SK-N-SH (cell line): ENCODE measurements at regions not wholly inside any gene's neighbourhood (a gene's known extent, or its start where the extent isn't known, plus 50 kb on each side); places are given as distances from the start of the nearest gene placed in this dataset.
A peak's percentile ranks its signal among the peaks of the same experiment; 100 is the strongest.

Experiments used
- CTCF ChIA-PET: fragments of 300-600, 350-600 bp; formaldehyde crosslinking; extraction: SDS; loops from one replicate; lab custom pipeline; 2021; lab: Yijun Ruan, JAX
- POLR2A ChIA-PET: fragments of 350-600 bp; sonication (Branson Sonifier 250); formaldehyde crosslinking; extraction: SDS; loops from one replicate; lab custom pipeline; 2020; ENCODE audit warnings: antibody characterized with exemption, inconsistent platforms; lab: Yijun Ruan, JAX
- DNase-seq: peaks from one replicate; pipeline ENCODE4 v3.0.0; 2012
- H2AFZ ChIP-seq: fragments of 200-600 bp; sonication (generic); 2 replicates; pipeline ENCODE4 v1.8.1; 2016; ENCODE audit warnings: antibody characterized with exemption, mild to moderate bottlenecking, low read depth
- H3F3A ChIP-seq: fragments of 200-600 bp; sonication (generic); replicated peaks from 2 replicates; pipeline ENCODE3; 2016; ENCODE audit warnings: antibody characterized with exemption, mild to moderate bottlenecking; ENCODE audit not compliant: insufficient read depth
- H3K27ac ChIP-seq, 2 experiments: fragments of 200-500 bp in 1 of 2; fragments of 200-600 bp in 1 of 2; sonication (Bioruptor generic) in 1 of 2; sonication (generic), shearing (Covaris generic) in 1 of 2; 2 replicates each; pipeline versions ENCODE4 v1.5.1 to v1.6.1; 2014 to 2016; ENCODE audit warnings: low read depth in 2 of 2, inconsistent platforms in 1 of 2, low read length in 1 of 2, mild to moderate bottlenecking in 1 of 2, mixed read lengths in 1 of 2
- H3K27me3 ChIP-seq: fragments of 200-600 bp; sonication (generic), shearing (Covaris generic); 2 replicates; pipeline ENCODE4 v1.6.1; 2016; ENCODE audit warnings: mixed run types; ENCODE audit not compliant: insufficient read depth
- H3K36me3 ChIP-seq, 2 experiments: fragments of 200-500 bp in 1 of 2; fragments of 200-600 bp in 1 of 2; sonication (Bioruptor generic) in 1 of 2; sonication (generic) in 1 of 2; replicated peaks in 1 of 2; 2 replicates each; pipeline versions ENCODE3 to v1.5.1; 2014 to 2016; ENCODE audit warnings: low read length in 1 of 2, mild to moderate bottlenecking in 1 of 2; ENCODE audit not compliant: insufficient read depth in 2 of 2, control insufficient read depth in 1 of 2
- H3K4me1 ChIP-seq, 2 experiments: fragments of 200-500 bp in 1 of 2; fragments of 200-600 bp in 1 of 2; sonication (Bioruptor generic) in 1 of 2; sonication (generic), shearing (Covaris generic) in 1 of 2; 2 replicates each; pipeline versions ENCODE4 v1.5.1 to v1.6.1; 2014 to 2016; ENCODE audit warnings: low read depth in 1 of 2, low read length in 1 of 2, mixed run types in 1 of 2; ENCODE audit not compliant: insufficient read depth in 2 of 2, control insufficient read depth in 1 of 2
- H3K4me2 ChIP-seq: fragments of 200-600 bp; sonication (generic), shearing (Covaris generic); 2 replicates; pipeline ENCODE4 v1.6.1; 2017; ENCODE audit warnings: mixed run types
- H3K4me3 ChIP-seq, 2 experiments: fragments of 200-500 bp in 1 of 2; fragments of 200-600 bp in 1 of 2; sonication (Bioruptor generic) in 1 of 2; sonication (generic), shearing (Covaris generic) in 1 of 2; 2 replicates each; pipeline versions ENCODE4 v1.5.1 to v1.8.1; 2014 to 2016; ENCODE audit warnings: low read depth in 2 of 2, inconsistent platforms in 1 of 2, low read length in 1 of 2, mild to moderate bottlenecking in 1 of 2, mixed read lengths in 1 of 2, moderate library complexity in 1 of 2
- H3K79me2 ChIP-seq: fragments of 200-600 bp; sonication (generic); 2 replicates; pipeline ENCODE4 v1.8.1; 2017; ENCODE audit warnings: mild to moderate bottlenecking; ENCODE audit not compliant: insufficient read depth
- H3K9ac ChIP-seq: fragments of 200-600 bp; sonication (generic); 2 replicates; pipeline ENCODE4 v1.6.1; 2017; ENCODE audit warnings: mixed run types
- H3K9me2 ChIP-seq: fragments of 200-600 bp; sonication (generic); 2 replicates; pipeline ENCODE4 v1.6.1; 2017; ENCODE audit warnings: mixed run types
- H3K9me3 ChIP-seq: fragments of 200-600 bp; sonication (generic); 2 replicates; pipeline ENCODE4 v1.6.1; 2017; ENCODE audit warnings: mixed run types, mild to moderate bottlenecking, moderate library complexity
- H4K20me1 ChIP-seq: fragments of 200-600 bp; sonication (generic); 2 replicates; pipeline ENCODE4 v1.6.1; 2017; ENCODE audit warnings: mild to moderate bottlenecking, mixed run types; ENCODE audit not compliant: insufficient read depth
- ELF1 ChIP-seq: IDR thresholded peaks from 2 replicates; pipeline ENCODE4 v1.4.0; 2012
- EP300 ChIP-seq, 2 experiments: IDR thresholded peaks; 2 replicates each; pipeline versions ENCODE4 v1.4.0 to v1.6.1; 2012; ENCODE audit warnings: borderline replicate concordance in 1 of 2, low read depth in 1 of 2, low read length in 1 of 2
- FOSL2 ChIP-seq: IDR thresholded peaks from 2 replicates; pipeline ENCODE4 v1.4.0; 2012; ENCODE audit warnings: low read depth, mild to moderate bottlenecking, moderate library complexity, borderline replicate concordance
- FOXM1 ChIP-seq: IDR thresholded peaks from 2 replicates; pipeline ENCODE4 v1.4.0; 2012; ENCODE audit warnings: low read depth, mild to moderate bottlenecking
- JUND ChIP-seq: IDR thresholded peaks from 2 replicates; pipeline ENCODE4 v1.4.0; 2012
- MEF2A ChIP-seq: IDR thresholded peaks from 2 replicates; pipeline ENCODE4 v1.4.0; 2012; ENCODE audit warnings: low read depth, borderline replicate concordance
- MXI1 ChIP-seq: IDR thresholded peaks from 2 replicates; pipeline ENCODE4 v1.6.1; 2012; ENCODE audit warnings: mild to moderate bottlenecking, low read depth, low read length, improper control_type of control experiment
- NFIC ChIP-seq: IDR thresholded peaks from 2 replicates; pipeline ENCODE4 v1.4.0; 2012; ENCODE audit warnings: borderline replicate concordance
- RFX5 ChIP-seq: IDR thresholded peaks from 2 replicates; pipeline ENCODE4 v1.6.1; 2012; ENCODE audit warnings: mild to moderate bottlenecking, improper control_type of control experiment, low read length
- SMC3 ChIP-seq: IDR thresholded peaks from 2 replicates; pipeline ENCODE4 v1.6.1; 2012; ENCODE audit warnings: low read depth, low read length, improper control_type of control experiment
- TAF1 ChIP-seq: IDR thresholded peaks from 2 replicates; pipeline ENCODE4 v1.6.1; 2012; ENCODE audit warnings: low read depth, mild to moderate bottlenecking, low read length, moderate library complexity, borderline replicate concordance
- TCF12 ChIP-seq: IDR thresholded peaks from 2 replicates; pipeline ENCODE4 v1.4.0; 2012
- WGBS: methylation state at CpG from one replicate; pipeline ENCODE4 v1.1.6; 2017; ENCODE audit warnings: low lambda C conversion rate; 5-methylcytosine and 5-hydroxymethylcytosine counted together
- TF ChIP-seq, protein P1 (sequence below): IDR thresholded peaks from 2 replicates; pipeline ENCODE4; 2012
- TF ChIP-seq, protein P2 (sequence below): IDR thresholded peaks from 2 replicates; pipeline ENCODE4 v1.4.0; 2012; ENCODE audit warnings: low read depth

DNA sequence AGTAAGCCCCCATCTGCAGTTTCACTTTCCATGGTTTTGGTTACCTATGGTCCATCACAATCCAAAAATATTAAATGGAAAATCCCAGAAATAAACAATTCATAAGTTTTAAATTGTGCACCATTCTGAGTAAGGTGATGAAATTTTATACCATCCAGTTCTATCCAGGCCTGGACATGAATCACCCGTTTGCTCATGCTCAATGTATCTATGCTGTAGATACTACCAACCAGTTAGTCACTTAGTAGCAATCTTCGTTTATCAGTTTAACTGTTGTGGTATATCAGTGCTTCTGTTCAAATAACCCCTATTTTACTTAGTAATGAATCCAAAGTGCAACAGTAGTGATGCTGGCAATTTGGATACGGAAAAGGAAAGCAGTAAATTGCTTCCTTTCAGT is 381.9 kb upstream of the AGTR1 start (continued):
- TF ChIP-seq, protein P1, sequence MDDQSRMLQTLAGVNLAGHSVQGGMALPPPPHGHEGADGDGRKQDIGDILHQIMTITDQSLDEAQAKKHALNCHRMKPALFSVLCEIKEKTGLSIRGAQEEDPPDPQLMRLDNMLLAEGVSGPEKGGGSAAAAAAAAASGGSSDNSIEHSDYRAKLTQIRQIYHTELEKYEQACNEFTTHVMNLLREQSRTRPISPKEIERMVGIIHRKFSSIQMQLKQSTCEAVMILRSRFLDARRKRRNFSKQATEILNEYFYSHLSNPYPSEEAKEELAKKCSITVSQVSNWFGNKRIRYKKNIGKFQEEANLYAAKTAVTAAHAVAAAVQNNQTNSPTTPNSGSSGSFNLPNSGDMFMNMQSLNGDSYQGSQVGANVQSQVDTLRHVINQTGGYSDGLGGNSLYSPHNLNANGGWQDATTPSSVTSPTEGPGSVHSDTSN: no peak
- TF ChIP-seq, all 33 proteins: peak for 0

DNA sequence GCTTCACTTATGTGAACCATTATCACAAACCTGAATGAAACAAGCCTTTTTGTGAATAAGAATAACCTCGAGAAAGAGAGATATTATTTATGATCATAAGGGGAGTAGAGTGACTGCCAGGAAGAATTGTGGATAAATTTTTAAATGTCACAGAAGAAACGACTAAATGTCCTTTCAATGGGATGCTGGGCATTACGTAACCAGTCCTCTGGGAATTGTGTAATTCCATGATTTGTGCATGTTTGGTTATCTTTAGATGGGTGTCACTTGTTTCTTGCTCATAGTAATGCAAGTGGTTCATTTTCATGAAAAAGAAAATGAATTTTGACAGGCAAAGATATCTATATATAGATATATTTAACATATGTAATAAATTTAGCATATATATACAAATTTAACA is 379.5 kb upstream of the AGTR1 start:
- Histone ChIP-seq H3K27me3 (no peaks in the 10 kb centered on the region), H4K20me1 (no peaks in the 10 kb centered on the region), H2AFZ (no peak overlapping the region), H3K4me1 (no peaks in the 10 kb centered on the region; a peak in 2 of 4 replicates), H3K4me2 (no peak overlapping the region), H3F3A (peaks cover 7% of the 10 kb centered on the region), H3K27ac (no peak overlapping the region), H3K4me3 (no peak overlapping the region), H3K79me2 (no peaks in the 10 kb centered on the region), H3K9me3 (no peaks in the 10 kb centered on the region), H3K9me2 (no peaks in the 10 kb centered on the region), H3K36me3 (no peaks in the 10 kb centered on the region), H3K9ac (no peak overlapping the region)
- TF ChIP-seq MXI1: no peak
- no peak for TF ChIP-seq NFIC
- ChIA-PET POLR2A (no interaction called here), CTCF (no interaction called here)
- DNase-seq: no peak
- WGBS: 70% methylated on average over 3 of the region's 3 CpGs

DNA sequence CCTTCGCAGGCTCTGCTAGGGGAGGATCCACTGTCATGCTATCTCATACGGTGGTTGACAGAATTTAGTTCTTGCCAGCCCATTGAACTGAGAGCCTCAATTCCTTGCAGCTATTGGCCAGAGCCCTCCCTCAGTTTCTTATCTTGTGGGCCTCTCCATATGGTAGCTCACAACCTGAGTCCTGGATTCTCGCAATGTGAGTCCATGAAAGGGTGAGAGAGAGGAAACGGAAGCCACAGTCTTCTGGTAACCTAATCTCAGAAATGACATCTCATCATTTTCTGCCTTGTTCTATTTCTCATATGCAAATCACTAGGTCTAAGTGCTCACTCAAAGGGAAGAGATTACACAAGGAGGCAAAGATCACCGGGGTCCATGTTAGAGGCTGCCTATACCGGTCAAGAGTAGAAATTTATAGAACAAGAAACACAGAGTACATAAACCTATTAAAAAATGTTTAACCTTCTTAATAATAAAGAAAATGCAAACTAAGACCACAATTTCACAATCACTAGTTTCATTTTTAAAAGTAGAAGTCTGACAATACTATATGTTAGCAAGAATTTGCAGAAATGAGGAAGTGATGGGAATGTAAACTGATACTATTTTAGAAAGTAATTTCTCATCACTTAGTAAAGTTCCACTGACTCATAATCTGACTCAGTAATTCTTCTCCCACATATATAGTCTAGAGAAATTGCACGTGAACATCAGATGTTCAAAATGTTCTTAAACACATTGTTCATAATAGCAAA is 378.4 kb upstream of the AGTR1 start:
- no peaks in the 10 kb centered on the region for H3K36me3 ChIP-seq
- ChIA-PET CTCF (interaction anchor here (0.9 to 1.3 kb wide), 2 partner anchors 23 to 240 kb away, joined by 3 read pairs; no protein-coding TSS in a partner anchor), POLR2A (no interaction called here)
- no peaks in the 10 kb centered on the region for H4K20me1 ChIP-seq
- H3K9ac ChIP-seq: no peak overlapping the region
- H3K27me3 ChIP-seq: no peaks in the 10 kb centered on the region
- no peaks in the 10 kb centered on the region for H3K79me2 ChIP-seq
- no peaks in the 10 kb centered on the region for H3K9me3 ChIP-seq
- TF ChIP-seq, protein P2, sequence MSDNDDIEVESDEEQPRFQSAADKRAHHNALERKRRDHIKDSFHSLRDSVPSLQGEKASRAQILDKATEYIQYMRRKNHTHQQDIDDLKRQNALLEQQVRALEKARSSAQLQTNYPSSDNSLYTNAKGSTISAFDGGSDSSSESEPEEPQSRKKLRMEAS: peak; percentile 54; the same call in 1 of the 2 replicates
- TF ChIP-seq RFX5 (no peak), EP300 (IDR thresholded peaks at IDR 0.05; ENCODE audit: borderline replicate concordance in 1 of 2, low read depth in 1 of 2, low read length in 1 of 2) (peak in 1 of 2 experiments; percentile 10; a peak in 1 of 4 replicates), FOXM1 (no peak), MEF2A (peak; percentile 27; the same call in 1 of the 2 replicates), JUND (peak; percentile 57), TAF1 (no peak), NFIC (no peak; the same call in 1 of the 2 replicates), SMC3 (no peak), FOSL2 (peak; percentile 77), ELF1 (peak; percentile 53; the same call in 1 of the 2 replicates), TCF12 (peak; percentile 71)
- TF ChIP-seq, protein P1: peak; percentile 30; the same call in 1 of the 2 replicates
- no peak for DNase-seq
- H3F3A ChIP-seq: peaks cover 7% of the 10 kb centered on the region
- peak overlapping the region; percentile 29; the same call in 1 of the 2 replicates for H3K4me2 ChIP-seq
- H3K4me3 ChIP-seq: no peak overlapping the region
- 64% methylated on average over 6 of the region's 7 CpGs for WGBS
- no peaks in the 10 kb centered on the region for H3K9me2 ChIP-seq
- H3K27ac ChIP-seq: peak overlapping the region in 1 of 2 experiments; percentile 75; a peak in 2 of 4 replicates
- H2AFZ ChIP-seq: peak overlapping the region; percentile 69
- H3K4me1 ChIP-seq: no peaks in the 10 kb centered on the region; a peak in 2 of 4 replicates
